ENCODE measurements at regions not wholly inside any gene's neighbourhood (a gene's known extent, or its start where the extent isn't known, plus 50 kb on each side); places are given as distances from the start of the nearest gene placed in this dataset.

DNA sequence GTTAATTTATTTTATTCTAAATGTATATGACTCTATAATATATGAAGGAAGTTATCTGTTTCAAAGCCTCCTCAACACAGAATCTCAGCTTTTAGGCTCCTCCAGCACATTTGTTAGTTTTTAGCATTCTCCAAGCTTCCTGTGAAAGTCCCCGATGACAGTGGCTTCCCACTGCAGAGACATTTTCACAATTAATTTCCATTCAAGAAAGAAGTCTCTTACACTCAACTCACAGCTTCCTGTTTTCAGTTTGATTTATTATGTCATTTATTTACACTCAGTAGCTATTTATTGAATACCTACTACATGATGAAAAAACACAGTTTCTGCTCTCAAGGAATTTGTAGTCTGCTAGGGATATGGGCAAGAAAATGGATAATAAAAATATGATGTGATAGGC, 2228.2 kb upstream of the WWC1 start:
- Mint-ChIP-seq H3K4me1 (ENCODE audit: insufficient read depth, unreplicated experiment) (peaks cover 6% of the 10 kb centered on the region), H3K36me3 (ENCODE audit: insufficient read depth, unreplicated experiment) (no peaks in the 10 kb centered on the region), H3K27me3 (ENCODE audit: insufficient read depth, unreplicated experiment) (no peaks in the 10 kb centered on the region), H3K4me3 (ENCODE audit: unreplicated experiment) (no peak overlapping the region), H3K27ac (ENCODE audit: low read depth, unreplicated experiment) (no peak overlapping the region), H3K9me3 (ENCODE audit: unreplicated experiment) (no peaks in the 10 kb centered on the region)
- BruUV-seq (replicated peaks), result no TSS peak
- no peak for DNase-seq (ENCODE audit: unreplicated experiment)
- POLR2A ChIA-PET, result no interaction called here
- CTCF ChIA-PET, result interaction anchor here (0.5 kb wide), 1 partner anchor 777 kb away, joined by 3 read pairs; no protein-coding TSS in a partner anchor
- intact Hi-C loops (cut with micrococcal nuclease), result no loop called here
- TF ChIP-seq, protein P1, sequence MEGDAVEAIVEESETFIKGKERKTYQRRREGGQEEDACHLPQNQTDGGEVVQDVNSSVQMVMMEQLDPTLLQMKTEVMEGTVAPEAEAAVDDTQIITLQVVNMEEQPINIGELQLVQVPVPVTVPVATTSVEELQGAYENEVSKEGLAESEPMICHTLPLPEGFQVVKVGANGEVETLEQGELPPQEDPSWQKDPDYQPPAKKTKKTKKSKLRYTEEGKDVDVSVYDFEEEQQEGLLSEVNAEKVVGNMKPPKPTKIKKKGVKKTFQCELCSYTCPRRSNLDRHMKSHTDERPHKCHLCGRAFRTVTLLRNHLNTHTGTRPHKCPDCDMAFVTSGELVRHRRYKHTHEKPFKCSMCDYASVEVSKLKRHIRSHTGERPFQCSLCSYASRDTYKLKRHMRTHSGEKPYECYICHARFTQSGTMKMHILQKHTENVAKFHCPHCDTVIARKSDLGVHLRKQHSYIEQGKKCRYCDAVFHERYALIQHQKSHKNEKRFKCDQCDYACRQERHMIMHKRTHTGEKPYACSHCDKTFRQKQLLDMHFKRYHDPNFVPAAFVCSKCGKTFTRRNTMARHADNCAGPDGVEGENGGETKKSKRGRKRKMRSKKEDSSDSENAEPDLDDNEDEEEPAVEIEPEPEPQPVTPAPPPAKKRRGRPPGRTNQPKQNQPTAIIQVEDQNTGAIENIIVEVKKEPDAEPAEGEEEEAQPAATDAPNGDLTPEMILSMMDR (IDR thresholded peaks at IDR 0.05; ENCODE audit: unreplicated experiment), result no peak

DNA sequence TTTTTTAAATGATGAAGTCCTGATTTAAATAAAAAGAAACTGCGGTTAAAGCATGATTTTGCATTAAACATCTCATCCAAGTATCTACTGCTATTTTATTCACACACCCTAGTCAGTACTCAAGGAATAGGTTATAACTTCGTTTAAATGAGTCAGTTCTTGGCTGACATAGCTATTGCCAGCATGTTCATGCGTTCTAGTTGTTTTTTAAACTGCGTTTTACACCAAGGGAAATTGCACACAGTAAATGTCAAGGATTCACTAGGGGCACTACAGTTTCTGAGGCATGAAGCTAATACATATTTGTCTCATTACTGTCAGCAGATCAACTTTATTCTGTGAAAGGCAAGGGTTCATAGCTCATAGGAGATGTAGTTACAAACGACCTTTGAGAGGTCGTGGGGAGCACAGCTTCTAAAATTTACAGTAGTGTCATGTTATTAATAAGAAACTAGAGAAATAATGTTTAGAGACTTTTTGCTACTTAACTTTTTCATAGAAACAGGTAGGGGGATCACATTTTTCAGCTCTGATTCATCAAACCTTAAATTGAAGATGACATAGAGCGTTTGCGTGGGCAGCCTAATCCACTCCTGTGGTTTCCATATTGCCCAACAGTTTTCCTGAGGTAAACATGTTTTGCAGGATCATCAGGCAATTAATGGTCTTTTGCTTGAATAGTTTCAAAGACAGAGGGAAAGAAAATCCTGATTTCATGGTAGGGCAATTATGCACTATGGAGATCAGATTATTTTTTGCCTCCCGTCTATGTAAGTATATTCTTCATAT, 2222.7 kb upstream of the WWC1 start:
- peaks cover 7% of the 10 kb centered on the region for H3K36me3 Mint-ChIP-seq (ENCODE audit: insufficient read depth, unreplicated experiment)
- ChIA-PET CTCF (interaction anchor here (0.5 to 1.2 kb wide), 6 partner anchors 20 to 961 kb away, joined by 3 to 8 read pairs (median 3); no protein-coding TSS in a partner anchor), POLR2A (interaction anchor here (0.6 to 1.8 kb wide), 5 partner anchors 15 to 980 kb away, joined by 3 to 7 read pairs (median 3); no protein-coding TSS in a partner anchor)
- no TSS peak for BruUV-seq (replicated peaks)
- peak; percentile 92 for DNase-seq (ENCODE audit: unreplicated experiment)
- TF ChIP-seq, protein P1 (IDR thresholded peaks at IDR 0.05; ENCODE audit: unreplicated experiment), result no peak
- H3K27ac Mint-ChIP-seq (ENCODE audit: low read depth, unreplicated experiment), result peak overlapping the region; percentile 97
- intact Hi-C loops (cut with micrococcal nuclease), result no loop called here
- peaks cover 21% of the 10 kb centered on the region for H3K4me1 Mint-ChIP-seq (ENCODE audit: insufficient read depth, unreplicated experiment)
- H3K27me3 Mint-ChIP-seq (ENCODE audit: insufficient read depth, unreplicated experiment), result no peaks in the 10 kb centered on the region
- H3K9me3 Mint-ChIP-seq (ENCODE audit: unreplicated experiment), result no peaks in the 10 kb centered on the region
- H3K4me3 Mint-ChIP-seq (ENCODE audit: unreplicated experiment), result peak overlapping the region; percentile 59

DNA sequence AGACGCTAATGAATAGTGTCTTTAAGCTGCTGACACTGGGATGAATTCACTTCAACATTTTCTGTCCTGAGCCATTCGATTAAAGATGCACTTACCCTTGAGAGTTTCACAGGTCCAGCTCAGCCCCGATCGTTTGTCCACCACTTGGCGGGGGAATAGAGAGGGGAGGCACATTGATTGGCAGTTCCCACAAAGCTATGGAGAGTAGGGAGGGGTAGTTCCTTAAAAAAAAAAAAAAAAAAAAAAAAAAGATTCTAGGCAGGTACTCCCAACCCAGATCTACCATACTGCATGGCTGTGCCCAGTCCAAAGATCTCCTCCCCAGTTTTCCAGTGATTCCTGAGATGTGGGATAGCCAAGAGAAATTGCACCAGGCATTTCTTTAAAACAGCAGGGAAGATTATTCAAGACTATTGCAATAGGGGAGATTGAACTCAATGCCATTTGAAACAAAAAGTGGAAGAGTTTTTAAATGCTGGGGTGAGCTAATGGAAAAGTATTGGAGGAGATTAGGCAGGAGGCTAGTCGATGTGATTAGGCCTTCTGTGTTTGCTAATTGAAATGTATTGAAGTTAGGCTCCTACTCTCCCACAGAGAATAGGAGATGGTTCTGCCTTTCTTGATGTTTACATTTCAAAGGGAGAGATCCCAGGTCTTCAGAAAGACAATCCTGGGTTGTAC, 2217.4 kb upstream of the WWC1 start:
- POLR2A ChIA-PET, result interaction anchor here (0.7 to 1.2 kb wide), 2 partner anchors 15 to 1266 kb away, joined by 3 to 4 read pairs; no protein-coding TSS in a partner anchor
- intact Hi-C loops (cut with micrococcal nuclease), result no loop called here
- H3K36me3 Mint-ChIP-seq (ENCODE audit: insufficient read depth, unreplicated experiment), result peaks cover 7% of the 10 kb centered on the region

More for the DNA sequence above, 2217.4 kb upstream of the WWC1 start:
- BruUV-seq (replicated peaks), result no TSS peak
- TF ChIP-seq, protein P1 (IDR thresholded peaks at IDR 0.05; ENCODE audit: unreplicated experiment), result no peak
- no peak overlapping the region for H3K4me3 Mint-ChIP-seq (ENCODE audit: unreplicated experiment)
- CTCF ChIA-PET, result interaction anchor here (0.6 to 1.7 kb wide), 4 partner anchors 8 to 789 kb away, joined by 3 to 9 read pairs (median 7); no protein-coding TSS in a partner anchor
- no peaks in the 10 kb centered on the region for H3K9me3 Mint-ChIP-seq (ENCODE audit: unreplicated experiment)
- DNase-seq (ENCODE audit: unreplicated experiment), result no peak
- H3K4me1 Mint-ChIP-seq (ENCODE audit: insufficient read depth, unreplicated experiment), result peaks cover 7% of the 10 kb centered on the region
- no peak overlapping the region for H3K27ac Mint-ChIP-seq (ENCODE audit: low read depth, unreplicated experiment)
- no peaks in the 10 kb centered on the region for H3K27me3 Mint-ChIP-seq (ENCODE audit: insufficient read depth, unreplicated experiment)

All from MCF 10A (cell line).